ENCODE measurements at regions not wholly inside any gene's neighbourhood (a gene's known extent, or its start where the extent isn't known, plus 50 kb on each side); places are given as distances from the start of the nearest gene placed in this dataset.

- TF ChIP-seq ZNF473 (tag by site-specific recombination; IDR thresholded peaks at IDR 0.05) (no peak), ZNF624 (tag by site-specific recombination; IDR thresholded peaks at IDR 0.05) (no peak), ZNF133 (tag by site-specific recombination; IDR thresholded peaks at IDR 0.05) (no peak), ZNF23 (tag by site-specific recombination; IDR thresholded peaks at IDR 0.05; ENCODE audit: borderline replicate concordance) (no peak), ZNF610 (tag by site-specific recombination; IDR thresholded peaks at IDR 0.05; ENCODE audit: borderline replicate concordance) (no peak)
- H3K9me3 ChIP-seq (ENCODE audit: control insufficient read depth, insufficient read depth, low read depth, low read length) = no peaks in the 10 kb centered on the region
- POLR2A ChIA-PET = no interaction called here
- no peaks in the 10 kb centered on the region for H3K36me3 ChIP-seq (ENCODE audit: control insufficient read depth in 2 of 2, insufficient read depth in 1 of 2, low read length in 2 of 2)
- CTCF ChIA-PET = no interaction called here
- no peak overlapping the region for H3K27ac ChIP-seq (ENCODE audit: extremely low read depth, low read depth, low read length)
- no peak overlapping the region for H3K4me3 ChIP-seq (ENCODE audit: low read depth, low read length)
- H3K4me1 ChIP-seq (ENCODE audit: control insufficient read depth, insufficient read depth, low read length) = peaks cover 5% of the 10 kb centered on the region; the same call in 1 of the 2 replicates
Measured at GRCh38 chr17:55644346-55644745, 78.3 kb downstream of the TMEM100 start.

GRCh38 chr17:55642741-55643140 lies 79.9 kb downstream of the TMEM100 start:
- POLR2A ChIA-PET = no interaction called here

GRCh38 chr17:55641676-55642081 lies 81.0 kb downstream of the TMEM100 start:
- Histone ChIP-seq H3K27ac (ENCODE audit: extremely low read depth, low read depth, low read length) (no peak overlapping the region), H3K36me3 (ENCODE audit: control insufficient read depth in 2 of 2, insufficient read depth in 1 of 2, low read length in 2 of 2) (no peaks in the 10 kb centered on the region), H3K9me3 (ENCODE audit: control insufficient read depth, insufficient read depth, low read depth, low read length) (no peaks in the 10 kb centered on the region), H3K4me1 (ENCODE audit: control insufficient read depth, insufficient read depth, low read length) (peaks cover 5% of the 10 kb centered on the region; the same call in 1 of the 2 replicates), H3K4me3 (ENCODE audit: low read depth, low read length) (no peak overlapping the region)
- ChIA-PET POLR2A (interaction anchor here (1.4 kb wide), 1 partner anchor 109 kb away, joined by 5 read pairs; the partner anchor contains the start of gene PCTP), CTCF (interaction anchor here (0.6 to 4.4 kb wide), 30 partner anchors 8 to 624 kb away, joined by 3 to 34 read pairs (median 4); no protein-coding TSS in a partner anchor)
- TF ChIP-seq ZNF791 (tag by site-specific recombination; IDR thresholded peaks at IDR 0.05) = no peak
- TF ChIP-seq ZNF513 (tag by site-specific recombination; IDR thresholded peaks at IDR 0.05) = no peak
- TF ChIP-seq ZNF654 (tag by site-specific recombination; IDR thresholded peaks at IDR 0.05; ENCODE audit: low read depth) = peak; percentile 27; the same call in 1 of the 2 replicates
- no peak for TF ChIP-seq PATZ1 (tag by site-specific recombination; IDR thresholded peaks at IDR 0.05)
- 0 out of 2 replicates have a peak, but pooled peaks have one; percentile 53 for TF ChIP-seq TRIM28 (IDR thresholded peaks at IDR 0.05; ENCODE audit: borderline replicate concordance, low read length)

More at GRCh38 chr17:55642741-55643140, 79.9 kb downstream of the TMEM100 start:
- Histone ChIP-seq H3K4me1 (ENCODE audit: control insufficient read depth, insufficient read depth, low read length) (peaks cover 5% of the 10 kb centered on the region; the same call in 1 of the 2 replicates), H3K9me3 (ENCODE audit: control insufficient read depth, insufficient read depth, low read depth, low read length) (no peaks in the 10 kb centered on the region), H3K4me3 (ENCODE audit: low read depth, low read length) (no peak overlapping the region), H3K36me3 (ENCODE audit: control insufficient read depth in 2 of 2, insufficient read depth in 1 of 2, low read length in 2 of 2) (no peaks in the 10 kb centered on the region), H3K27ac (ENCODE audit: extremely low read depth, low read depth, low read length) (no peak overlapping the region)
- CTCF ChIA-PET = interaction anchor here (1.7 to 4.4 kb wide), 4 partner anchors 10 to 115 kb away, joined by 3 to 34 read pairs (median 6); no protein-coding TSS in a partner anchor
- TF ChIP-seq GLIS1 (tag by site-specific recombination; IDR thresholded peaks at IDR 0.05) (peak; percentile 40), ZNF341 (tag by site-specific recombination; IDR thresholded peaks at IDR 0.05; ENCODE audit: low read depth) (no peak)

GRCh38 chr17:55639096-55639495 lies 83.6 kb downstream of the TMEM100 start:
- POLR2A ChIA-PET = no interaction called here
- CTCF ChIA-PET = interaction anchor here (0.7 to 2.5 kb wide), 3 partner anchors 23 to 113 kb away, joined by 3 to 14 read pairs (median 4); no protein-coding TSS in a partner anchor
- no peak for TF ChIP-seq ZNF654 (tag by site-specific recombination; IDR thresholded peaks at IDR 0.05; ENCODE audit: low read depth)
- TF ChIP-seq ZFP41 (tag by site-specific recombination; IDR thresholded peaks at IDR 0.05; ENCODE audit: borderline replicate concordance) = no peak
- no peak for TF ChIP-seq ZBTB49 (tag by site-specific recombination; IDR thresholded peaks at IDR 0.05; ENCODE audit: low read depth)
- TF ChIP-seq ZNF155 (tag by site-specific recombination; IDR thresholded peaks at IDR 0.05) = no peak
- TF ChIP-seq ZNF596 (tag by site-specific recombination; IDR thresholded peaks at IDR 0.05) = no peak
- no peak for TF ChIP-seq PRDM10 (tag by site-specific recombination; IDR thresholded peaks at IDR 0.05)
- TF ChIP-seq ZBTB17 (tag by site-specific recombination; IDR thresholded peaks at IDR 0.05) = no peak

More at GRCh38 chr17:55639096-55639495, 83.6 kb downstream of the TMEM100 start:
- Histone ChIP-seq H3K4me1 (ENCODE audit: control insufficient read depth, insufficient read depth, low read length) (peaks cover 9% of the 10 kb centered on the region; the same call in 1 of the 2 replicates), H3K4me3 (ENCODE audit: low read depth, low read length) (no peak overlapping the region), H3K36me3 (ENCODE audit: control insufficient read depth in 2 of 2, insufficient read depth in 1 of 2, low read length in 2 of 2) (no peaks in the 10 kb centered on the region), H3K9me3 (ENCODE audit: control insufficient read depth, insufficient read depth, low read depth, low read length) (no peaks in the 10 kb centered on the region), H3K27ac (ENCODE audit: extremely low read depth, low read depth, low read length) (no peak overlapping the region)

Measured in HEK293 (cell line).